ENCODE measurements at regions not wholly inside any gene's neighbourhood (a gene's known extent, or its start where the extent isn't known, plus 50 kb on each side); places are given as distances from the start of the nearest gene placed in this dataset.

DNA sequence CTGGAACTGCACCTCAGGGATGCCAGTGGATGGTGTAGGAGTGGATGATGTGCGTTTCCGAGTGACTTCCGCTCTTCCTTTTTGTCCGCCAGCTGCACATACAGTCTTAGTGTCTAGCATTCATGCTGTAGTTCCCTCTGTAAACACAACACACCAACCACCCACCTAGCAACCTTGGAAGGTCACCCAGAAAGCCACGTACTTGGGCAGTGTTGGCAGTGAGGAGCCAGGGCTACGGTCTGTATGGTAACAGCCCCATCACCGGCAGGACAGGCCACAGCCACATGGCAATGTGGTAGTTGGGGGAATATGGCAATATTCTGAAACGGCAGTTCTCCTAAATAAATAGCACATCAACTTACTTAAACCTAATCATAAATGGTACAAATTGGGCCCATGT lies 613.5 kb upstream of the MGMT start:
- Histone ChIP-seq H3K9me1 (replicated peaks; ENCODE audit: control insufficient read depth, extremely low read depth, insufficient read depth, low read length) (no peaks in the 10 kb centered on the region), H3K79me2 (ENCODE audit: control insufficient read depth, insufficient read depth, low read length) (no peaks in the 10 kb centered on the region), H3K27me3 (ENCODE audit: control insufficient read depth in 2 of 2, insufficient read depth in 2 of 2, low read length in 2 of 2) (no peaks in the 10 kb centered on the region), H3K4me2 (ENCODE audit: insufficient read depth, low read length) (no peak overlapping the region), H3K9ac (replicated peaks; ENCODE audit: extremely low read depth, insufficient read depth, low read length) (no peak overlapping the region), H3K9me3 (replicated peaks; ENCODE audit: control insufficient read depth, insufficient read depth, low read length) (no peaks in the 10 kb centered on the region), H3K36me3 (ENCODE audit: control insufficient read depth in 2 of 2, extremely low read depth in 1 of 2, insufficient read depth in 2 of 2, low read length in 2 of 2) (no peaks in the 10 kb centered on the region), H3K27ac (ENCODE audit: insufficient read depth, low read depth, low read length) (no peak overlapping the region), H2AFZ (ENCODE audit: low read depth, low read length) (no peak overlapping the region), H4K20me1 (replicated peaks; ENCODE audit: control insufficient read depth, extremely low read depth, insufficient read depth, low read length) (no peaks in the 10 kb centered on the region), H3K4me1 (ENCODE audit: control insufficient read depth, extremely low read depth, insufficient read depth, low read length) (no peaks in the 10 kb centered on the region), H3K4me3 (replicated peaks in 1 of 3; ENCODE audit: insufficient read depth in 1 of 3, low read depth in 1 of 3, low read length in 3 of 3) (no peak overlapping the region)
- FAIRE-seq (no peak), DNase-seq (ENCODE audit: low read depth, low spot score) (no peak)
- ChIA-PET POLR2A (no interaction called here), CTCF (no interaction called here)
- BruUV-seq (replicated peaks): no TSS peak
- dilution Hi-C loops (cut with MboI; ENCODE audit: extremely low pct_ligation_motif_present, low sequenced_read_pairs): no loop called here
- TF ChIP-seq FOS (IDR thresholded peaks at IDR 0.05; ENCODE audit: borderline replicate concordance, insufficient read depth, low read length) (no peak), POLR2A (IDR thresholded peaks at IDR 0.05; ENCODE audit: low read depth, low read length) (no peak), MYC (IDR thresholded peaks at IDR 0.05; ENCODE audit: low read depth, low read length) (no peak), EZH2 (IDR thresholded peaks at IDR 0.05; ENCODE audit: borderline replicate concordance, low read depth, low read length, severe bottlenecking) (no peak), JUN (IDR thresholded peaks at IDR 0.05; ENCODE audit: borderline replicate concordance, insufficient read depth, insufficient read length, low read depth) (no peak), POLR2AphosphoS5 (IDR thresholded peaks at IDR 0.05; ENCODE audit: insufficient read depth, low read depth, low read length) (no peak), GATA2 (IDR thresholded peaks at IDR 0.05; ENCODE audit: insufficient read depth, insufficient read length, low read depth, low read length) (no peak)
- TF ChIP-seq, protein P1, sequence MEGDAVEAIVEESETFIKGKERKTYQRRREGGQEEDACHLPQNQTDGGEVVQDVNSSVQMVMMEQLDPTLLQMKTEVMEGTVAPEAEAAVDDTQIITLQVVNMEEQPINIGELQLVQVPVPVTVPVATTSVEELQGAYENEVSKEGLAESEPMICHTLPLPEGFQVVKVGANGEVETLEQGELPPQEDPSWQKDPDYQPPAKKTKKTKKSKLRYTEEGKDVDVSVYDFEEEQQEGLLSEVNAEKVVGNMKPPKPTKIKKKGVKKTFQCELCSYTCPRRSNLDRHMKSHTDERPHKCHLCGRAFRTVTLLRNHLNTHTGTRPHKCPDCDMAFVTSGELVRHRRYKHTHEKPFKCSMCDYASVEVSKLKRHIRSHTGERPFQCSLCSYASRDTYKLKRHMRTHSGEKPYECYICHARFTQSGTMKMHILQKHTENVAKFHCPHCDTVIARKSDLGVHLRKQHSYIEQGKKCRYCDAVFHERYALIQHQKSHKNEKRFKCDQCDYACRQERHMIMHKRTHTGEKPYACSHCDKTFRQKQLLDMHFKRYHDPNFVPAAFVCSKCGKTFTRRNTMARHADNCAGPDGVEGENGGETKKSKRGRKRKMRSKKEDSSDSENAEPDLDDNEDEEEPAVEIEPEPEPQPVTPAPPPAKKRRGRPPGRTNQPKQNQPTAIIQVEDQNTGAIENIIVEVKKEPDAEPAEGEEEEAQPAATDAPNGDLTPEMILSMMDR (IDR thresholded peaks at IDR 0.05; ENCODE audit: extremely low read depth in 1 of 2, insufficient read depth in 1 of 2, low read depth in 1 of 2, low read length in 2 of 2): no peak
- TF ChIP-seq, protein P2, sequence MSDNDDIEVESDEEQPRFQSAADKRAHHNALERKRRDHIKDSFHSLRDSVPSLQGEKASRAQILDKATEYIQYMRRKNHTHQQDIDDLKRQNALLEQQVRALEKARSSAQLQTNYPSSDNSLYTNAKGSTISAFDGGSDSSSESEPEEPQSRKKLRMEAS (IDR thresholded peaks at IDR 0.05; ENCODE audit: insufficient read depth, insufficient read length): no peak
- intact Hi-C loops (cut with micrococcal nuclease): no loop called here
